H9 (cell line): ENCODE measurements at regions not wholly inside any gene's neighbourhood (a gene's known extent, or its start where the extent isn't known, plus 50 kb on each side); places are given as distances from the start of the nearest gene placed in this dataset.

ENCODE experiments used
- DNase-seq: peaks from one replicate; pipeline ENCODE4 v3.0.0-alpha.2; 2017
- H2AFZ ChIP-seq: one replicate; pipeline ENCODE4 v1.6.1; 2013; ENCODE audit warnings: mild to moderate bottlenecking, low read length, control low read depth, moderate library complexity
- H2AK5ac ChIP-seq: 2 replicates; pipeline ENCODE4 v1.6.1; 2013; ENCODE audit warnings: low read length, control low read depth, mixed read lengths; ENCODE audit not compliant: insufficient read length
- H2BK120ac ChIP-seq: one replicate; pipeline ENCODE4 v1.6.1; 2013; ENCODE audit warnings: low read depth, mild to moderate bottlenecking, low read length, control low read depth, inconsistent platforms; ENCODE audit not compliant: poor library complexity, severe bottlenecking
- H2BK12ac ChIP-seq: 2 replicates; pipeline ENCODE4 v1.6.1; 2013; ENCODE audit warnings: low read length, control low read depth, mixed read lengths, low read depth; ENCODE audit not compliant: insufficient read length
- H2BK15ac ChIP-seq: 2 replicates; pipeline ENCODE4 v1.6.1; 2013; ENCODE audit warnings: low read depth, low read length, control low read depth
- H2BK20ac ChIP-seq: one replicate; pipeline ENCODE4 v1.6.1; 2013; ENCODE audit warnings: low read depth, mild to moderate bottlenecking, low read length, control low read depth, inconsistent platforms; ENCODE audit not compliant: poor library complexity, severe bottlenecking
- H2BK5ac ChIP-seq: 2 replicates; pipeline ENCODE4 v1.6.1; 2013; ENCODE audit warnings: low read length, control low read depth, mixed read lengths; ENCODE audit not compliant: insufficient read length
- H3K14ac ChIP-seq: 2 replicates; pipeline ENCODE4 v1.6.1; 2013; ENCODE audit warnings: low read length, control low read depth; ENCODE audit not compliant: insufficient read depth
- H3K18ac ChIP-seq: 2 replicates; pipeline ENCODE4 v1.6.1; 2013; ENCODE audit warnings: low read depth, mild to moderate bottlenecking, mixed read lengths, low read length, control low read depth; ENCODE audit not compliant: insufficient read length
- H3K23ac ChIP-seq: 2 replicates; pipeline ENCODE4 v1.6.1; 2013; ENCODE audit warnings: low read length, control low read depth, mixed read lengths, low read depth; ENCODE audit not compliant: insufficient read length
- H3K23me2 ChIP-seq: 2 replicates; pipeline ENCODE4 v1.6.1; 2013; ENCODE audit warnings: low read depth, mild to moderate bottlenecking, mixed read lengths, low read length, control low read depth; ENCODE audit not compliant: insufficient read length, poor library complexity, severe bottlenecking
- H3K27ac ChIP-seq: 2 replicates; pipeline ENCODE4 v1.5.1; 2013; ENCODE audit warnings: low read length, control low read depth, mixed read lengths, low read depth; ENCODE audit not compliant: insufficient read length
- H3K27me3 ChIP-seq: 2 replicates; pipeline ENCODE4 v1.6.1; 2013; ENCODE audit warnings: low read length, control low read depth, inconsistent platforms; ENCODE audit not compliant: insufficient read depth
- H3K4ac ChIP-seq: 2 replicates; pipeline ENCODE4 v1.6.1; 2013; ENCODE audit warnings: low read depth, mild to moderate bottlenecking, control low read depth, inconsistent platforms, low read length, moderate library complexity
- H3K4me1 ChIP-seq: 2 replicates; pipeline ENCODE4 v1.6.1; 2013; ENCODE audit warnings: low read length, control low read depth, inconsistent platforms; ENCODE audit not compliant: insufficient read depth
- H3K4me2 ChIP-seq: 2 replicates; pipeline ENCODE4 v1.6.1; 2013; ENCODE audit warnings: low read length, control low read depth, mixed read lengths; ENCODE audit not compliant: insufficient read length, insufficient read depth
- H3K56ac ChIP-seq: 2 replicates; pipeline ENCODE4 v1.6.1; 2013; ENCODE audit warnings: low read depth, mild to moderate bottlenecking, mixed read lengths, low read length, control low read depth; ENCODE audit not compliant: insufficient read length
- H3K79me1 ChIP-seq: 2 replicates; pipeline ENCODE4 v1.6.1; 2013; ENCODE audit warnings: low read depth, mild to moderate bottlenecking, moderate library complexity, low read length, control low read depth, inconsistent platforms; ENCODE audit not compliant: insufficient read depth, poor library complexity, severe bottlenecking
- H3K79me2 ChIP-seq: 2 replicates; pipeline ENCODE4 v1.6.1; 2013; ENCODE audit warnings: low read length, control low read depth, inconsistent platforms; ENCODE audit not compliant: insufficient read depth
- H3K9ac ChIP-seq: 2 replicates; pipeline ENCODE4 v1.6.1; 2013; ENCODE audit warnings: low read length, control low read depth, mixed read lengths; ENCODE audit not compliant: insufficient read length; ENCODE audit errors: extremely low read depth
- H3K9me3 ChIP-seq: one replicate; pipeline ENCODE4 v1.6.1; 2013; ENCODE audit warnings: low read depth, low read length, inconsistent platforms; ENCODE audit not compliant: control insufficient read depth
- H3T11ph ChIP-seq: one replicate; pipeline ENCODE4 v1.6.1; 2013; ENCODE audit warnings: mild to moderate bottlenecking, low read length, control low read depth, inconsistent platforms
- H4K20me1 ChIP-seq: one replicate; pipeline ENCODE4 v1.6.1; 2013; ENCODE audit not compliant: control insufficient read depth, insufficient read length, insufficient read depth
- H4K5ac ChIP-seq: 2 replicates; pipeline ENCODE4 v1.6.1; 2013; ENCODE audit warnings: low read depth, mild to moderate bottlenecking, mixed read lengths, low read length, control low read depth; ENCODE audit not compliant: insufficient read length
- H4K8ac ChIP-seq: replicated peaks from 2 replicates; pipeline ENCODE4 v1.6.1; 2013; ENCODE audit warnings: low read length, control low read depth, mixed read lengths, low read depth; ENCODE audit not compliant: insufficient read length
- H4K91ac ChIP-seq: 2 replicates; pipeline ENCODE4 v1.6.1; 2013; ENCODE audit warnings: low read depth, mild to moderate bottlenecking, moderate library complexity, mixed read lengths, low read length, control low read depth; ENCODE audit not compliant: insufficient read length
- H3K27ac Mint-ChIP-seq, 3 experiments: 2 replicates in 2 of 3; 3 replicates in 1 of 3; pipeline ENCODE4 v1.8.0; 2020 to 2021; ENCODE audit warnings: mixed read lengths in 3 of 3, mild to moderate bottlenecking in 1 of 3, moderate library complexity in 1 of 3
- H3K27me3 Mint-ChIP-seq: 2 replicates; pipeline ENCODE4 v1.8.0; 2021; ENCODE audit warnings: low read depth, mild to moderate bottlenecking, moderate library complexity, mixed read lengths
- H3K36me3 Mint-ChIP-seq, 3 experiments: 2 replicates in 2 of 3; 3 replicates in 1 of 3; pipeline ENCODE4 v1.8.0; 2020 to 2021; ENCODE audit warnings: low read depth in 3 of 3, mixed read lengths in 3 of 3; ENCODE audit not compliant: insufficient read depth in 1 of 3
- H3K4me1 Mint-ChIP-seq, 2 experiments: 2 replicates each; pipeline ENCODE4 v1.8.0; 2020; ENCODE audit warnings: mixed read lengths in 2 of 2
- H3K4me3 Mint-ChIP-seq, 2 experiments: 2 replicates in 1 of 2; 3 replicates in 1 of 2; pipeline ENCODE4 v1.8.0; 2020 to 2021; ENCODE audit warnings: mild to moderate bottlenecking in 2 of 2, mixed read lengths in 2 of 2, moderate library complexity in 1 of 2
- H3K9me3 Mint-ChIP-seq, 2 experiments: 2 replicates in 1 of 2; 3 replicates in 1 of 2; pipeline ENCODE4 v1.8.0; 2020; ENCODE audit warnings: mild to moderate bottlenecking in 2 of 2, mixed read lengths in 2 of 2, moderate library complexity in 1 of 2
- CTCF ChIP-seq: fragments of 200-600 bp; sonication (generic); conservative IDR thresholded peaks from 3 replicates; pipeline ENCODE4 v1.8.0; 2021; ENCODE audit warnings: antibody characterized with exemption, mild to moderate bottlenecking
- WGBS: extraction: QIAGEN DNeasy Blood & Tissue Kit; methylation state at CpG from one replicate; pipeline ENCODE4 v1.1.7; 2013; ENCODE audit warnings: missing lambda C conversion rate, low lambda C conversion rate, mixed read lengths; ENCODE audit not compliant: insufficient read length; ENCODE audit errors: extremely low coverage; 5-methylcytosine and 5-hydroxymethylcytosine counted together

DNA sequence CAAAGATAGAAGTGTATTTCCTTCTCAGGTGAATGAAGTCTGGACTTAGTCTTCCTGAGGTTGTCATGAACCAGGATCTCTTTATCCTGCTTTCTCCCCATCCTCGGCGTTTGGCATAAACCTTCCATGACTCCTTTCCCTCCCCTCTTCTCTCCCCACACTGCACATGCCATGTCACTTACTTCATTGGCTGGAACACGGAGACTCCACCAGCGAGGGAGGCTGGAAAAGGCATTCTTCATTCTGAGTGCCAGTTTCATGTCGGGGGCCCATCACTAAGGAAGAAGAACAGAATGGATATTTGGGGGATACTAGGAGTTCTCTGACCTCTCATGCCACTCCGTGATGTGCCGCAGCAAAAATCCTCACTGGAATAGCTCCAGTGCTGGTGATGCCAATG lies 105.6 kb downstream of the VCPKMT start:
- Mint-ChIP-seq H3K36me3 (no peaks in the 10 kb centered on the region), H3K9me3 (no peaks in the 10 kb centered on the region), H3K27me3 (peaks cover 4% of the 10 kb centered on the region; the same call in 1 of the 2 replicates), H3K27ac (no peak overlapping the region), H3K4me3 (no peak overlapping the region), H3K4me1 (peaks cover 3 to 10% of the 10 kb centered on the region in 2 experiments)
- Histone ChIP-seq H3K18ac (no peak overlapping the region), H4K8ac (no peak overlapping the region), H4K91ac (no peak overlapping the region), H3K23me2 (no peaks in the 10 kb centered on the region), H2AK5ac (no peak overlapping the region), H2AFZ (no peak overlapping the region), H3K27ac (no peak overlapping the region), H3K56ac (no peak overlapping the region), H2BK5ac (no peak overlapping the region), H2BK120ac (no peak overlapping the region), H3K14ac (no peak overlapping the region), H2BK12ac (no peak overlapping the region), H3K4ac (no peak overlapping the region), H3K9ac (no peak overlapping the region), H3K9me3 (no peaks in the 10 kb centered on the region), H3K23ac (no peak overlapping the region), H3T11ph (no peak overlapping the region), H2BK15ac (no peak overlapping the region), H2BK20ac (no peak overlapping the region), H4K20me1 (no peaks in the 10 kb centered on the region), H3K4me2 (no peak overlapping the region), H3K27me3 (no peaks in the 10 kb centered on the region), H3K79me2 (no peaks in the 10 kb centered on the region), H3K79me1 (no peaks in the 10 kb centered on the region), H4K5ac (no peak overlapping the region), H3K4me1 (no peaks in the 10 kb centered on the region)
- no CpG with 5 or more reads among the region's 7 CpGs for WGBS
- no peak for DNase-seq
- no peak for TF ChIP-seq CTCF
